SK-MEL-5 (cell line): ENCODE measurements at regions not wholly inside any gene's neighbourhood (a gene's known extent, or its start where the extent isn't known, plus 50 kb on each side); places are given as distances from the start of the nearest gene placed in this dataset.

ENCODE experiments used
- DNase-seq: peaks from one replicate; pipeline ENCODE4 v3.0.0-alpha.2; 2016; ENCODE audit warnings: low read depth, low spot score
- in situ Hi-C: cut with HindIII; loops from 2 replicates; pipeline ENCODE4 v1.10.0; 2016; ENCODE audit warnings: low sequenced_read_pairs, high pct_unique_total_duplicates, low pct_unique_long_range_greater_than_20kb

DNA sequence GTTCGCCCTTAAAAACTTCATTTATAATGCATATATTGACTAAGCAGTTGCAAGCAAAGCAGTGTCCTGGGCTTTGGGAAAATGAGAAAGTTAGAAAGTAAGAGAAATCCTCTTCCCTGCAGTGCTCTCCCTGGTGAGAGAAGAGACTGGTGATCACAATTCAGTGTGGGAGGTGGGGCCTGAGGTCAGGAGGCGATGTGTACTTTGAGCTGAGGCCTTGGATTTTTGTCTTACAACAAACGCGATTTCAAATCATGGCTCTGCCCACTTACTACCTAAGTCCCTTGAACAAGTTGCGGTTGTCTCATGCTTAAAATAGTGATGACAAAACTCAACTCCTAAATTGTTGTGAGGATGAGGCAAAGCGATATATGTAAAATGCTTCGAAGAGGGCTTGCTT, 316.3 kb upstream of the NECTIN3 start:
- DNase-seq: no peak
- in situ Hi-C loops: no loop called here

DNA sequence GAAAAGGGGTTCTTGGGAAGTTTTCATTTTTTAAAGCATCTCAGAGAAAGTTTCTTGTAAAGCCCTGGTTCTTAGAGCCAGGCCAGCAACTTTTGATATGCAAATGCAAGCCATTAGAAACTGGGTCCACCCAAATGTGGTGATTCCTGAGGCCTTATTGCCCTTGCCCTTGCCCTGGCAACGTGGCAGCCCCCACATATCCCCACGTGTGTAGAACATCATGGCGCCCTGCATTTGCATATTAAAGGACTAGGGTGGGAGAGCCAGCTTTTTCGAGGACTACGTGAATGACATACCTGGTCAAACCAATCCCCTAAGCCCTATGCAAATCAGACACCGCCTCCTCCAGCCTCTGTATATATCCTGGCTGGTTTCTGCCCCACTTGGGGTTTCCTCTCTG, 314.9 kb upstream of the NECTIN3 start:
- in situ Hi-C loops: no loop called here
- no peak for DNase-seq

DNA sequence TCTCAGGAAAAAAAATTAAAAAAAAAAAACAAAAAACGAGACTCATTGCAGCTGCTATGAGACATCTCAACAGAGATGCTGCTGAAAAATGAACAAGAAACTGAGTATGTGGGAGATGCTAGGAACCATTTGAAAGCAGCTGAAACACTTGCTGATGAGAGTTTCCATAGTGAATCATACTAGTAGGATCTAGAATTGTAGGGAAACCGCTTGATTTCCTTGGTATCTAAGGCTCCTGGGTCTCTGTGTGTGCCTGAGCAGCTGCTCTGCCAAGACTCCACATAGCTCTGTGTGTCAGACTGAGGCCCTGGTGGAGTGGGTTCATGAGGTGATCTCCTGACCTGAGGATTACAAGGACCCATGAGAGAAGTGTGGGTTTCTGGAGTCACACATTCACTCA, 313.4 kb upstream of the NECTIN3 start:
- DNase-seq: no peak
- in situ Hi-C loops: no loop called here

DNA sequence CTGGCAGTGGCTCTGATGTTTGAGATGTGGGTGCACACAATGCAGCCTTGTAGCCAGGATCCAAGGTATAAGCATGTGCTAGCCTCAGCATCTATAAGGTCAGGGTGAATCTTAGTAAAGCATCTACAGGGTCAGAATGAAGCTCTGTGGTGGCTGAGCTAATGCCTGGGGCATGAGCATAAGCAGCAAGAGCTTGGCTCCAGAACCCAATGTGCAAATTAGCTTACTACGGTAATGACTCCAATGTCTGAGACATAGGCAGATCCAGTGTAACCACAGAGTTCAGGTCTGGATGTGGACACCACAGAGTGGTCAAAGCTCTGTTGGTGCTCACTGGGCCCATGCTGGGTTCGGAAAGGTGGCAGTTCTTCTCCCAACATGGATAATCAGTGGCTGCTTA, 304.5 kb upstream of the NECTIN3 start:
- no peak for DNase-seq
- in situ Hi-C loops: no loop called here

DNA sequence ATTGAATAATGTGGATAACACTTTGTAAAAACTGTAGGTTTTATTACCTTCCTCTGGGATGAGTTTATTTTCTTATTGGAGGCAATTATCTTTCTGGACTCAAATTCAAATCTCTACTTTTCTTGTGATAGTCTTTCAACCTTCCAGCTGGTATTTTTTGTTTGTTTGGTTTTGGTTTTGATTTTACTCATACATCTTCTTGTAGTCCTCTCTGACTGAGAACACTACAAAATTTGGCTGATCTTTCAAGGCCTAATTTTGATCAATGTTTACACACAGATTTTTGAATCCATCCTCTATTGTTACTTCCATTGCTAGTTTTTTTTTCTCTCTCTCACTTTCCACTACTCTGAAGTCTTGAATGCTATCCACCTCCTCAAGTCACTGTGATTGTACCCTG, 303.8 kb upstream of the NECTIN3 start:
- in situ Hi-C loops: no loop called here

DNA sequence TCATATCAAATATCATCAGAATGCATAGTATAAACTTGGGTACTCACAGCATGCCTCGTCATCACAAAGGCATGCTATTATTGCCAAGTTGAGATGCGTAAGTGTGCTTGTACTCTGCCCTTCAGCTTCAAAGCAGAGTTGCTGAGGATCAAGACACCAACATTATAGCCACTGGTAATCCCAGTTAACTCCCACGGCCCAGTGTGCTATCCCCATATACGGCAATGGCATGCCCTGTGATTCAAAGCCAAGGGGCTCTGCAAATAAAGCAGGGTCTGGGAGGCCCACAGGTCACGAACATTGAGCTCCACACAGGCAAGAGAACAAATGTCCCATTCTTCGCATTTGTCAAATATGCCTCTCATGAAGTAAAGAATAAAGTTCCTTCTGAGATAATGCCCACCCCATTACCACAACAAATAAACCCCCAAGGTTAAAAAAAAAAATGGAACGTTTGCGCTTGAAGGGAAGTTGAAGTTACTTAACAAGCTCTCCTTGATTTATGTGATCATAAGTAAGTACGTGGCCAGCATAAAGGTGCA, 298.1 kb upstream of the NECTIN3 start:
- DNase-seq: peak; percentile 95
- in situ Hi-C loops: no loop called here

More for the DNA sequence above, 303.8 kb upstream of the NECTIN3 start:
- no peak for DNase-seq

DNA sequence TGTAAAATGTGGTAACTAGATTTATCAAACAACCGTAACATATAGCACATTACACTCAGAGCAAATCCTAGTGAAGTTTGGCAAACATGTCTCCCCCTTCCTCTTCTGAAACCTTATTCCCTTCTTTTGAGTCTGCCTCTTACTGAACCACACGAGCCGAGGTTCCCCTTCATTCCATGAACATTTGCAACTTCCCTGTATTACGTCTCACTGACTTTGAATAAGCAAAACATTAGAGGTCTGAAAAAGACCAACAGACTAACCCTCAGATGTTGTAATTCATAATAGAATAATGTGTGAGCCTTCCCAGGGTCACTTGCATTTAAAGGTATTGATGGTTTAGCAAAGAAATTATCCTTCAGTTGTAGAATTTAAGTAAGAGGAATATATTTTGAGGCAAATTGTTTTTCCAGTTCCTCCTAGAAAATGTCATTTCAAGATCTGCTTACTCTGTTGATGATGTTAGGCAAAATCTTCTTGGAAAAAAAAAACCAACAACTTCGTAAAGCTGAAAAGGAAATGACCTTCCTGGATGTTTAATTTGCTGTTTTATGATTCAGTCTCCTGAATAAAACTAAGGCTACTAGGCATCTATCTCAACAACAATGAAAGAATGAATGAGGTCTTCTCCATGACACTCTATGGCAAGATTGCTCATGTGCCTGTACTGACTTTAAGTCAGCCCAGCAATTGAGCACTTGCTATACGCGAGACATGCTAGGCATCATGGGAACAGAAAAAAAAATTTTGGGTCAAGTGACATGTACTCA, 296.9 kb upstream of the NECTIN3 start:
- DNase-seq: no peak
- in situ Hi-C loops: no loop called here

DNA sequence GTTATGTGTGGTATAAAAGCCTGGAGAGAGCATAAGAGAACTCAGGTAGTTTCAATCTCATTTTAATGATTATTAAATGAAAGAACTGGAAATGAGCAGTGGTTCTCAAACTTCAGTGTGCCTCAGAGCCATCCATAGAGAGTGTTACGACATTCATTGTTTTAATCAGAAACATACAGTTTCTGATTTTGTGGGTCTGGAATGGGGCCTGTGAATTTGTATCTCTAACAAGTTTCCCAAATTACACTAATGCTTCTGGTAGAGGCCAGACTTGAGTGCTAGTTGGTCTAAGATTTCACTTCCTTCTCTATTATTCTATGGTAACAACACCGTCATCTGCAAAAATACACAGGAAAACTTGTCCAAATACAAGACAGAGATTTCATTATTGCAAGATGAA, 292.0 kb upstream of the NECTIN3 start:
- no peak for DNase-seq
- in situ Hi-C loops: no loop called here

DNA sequence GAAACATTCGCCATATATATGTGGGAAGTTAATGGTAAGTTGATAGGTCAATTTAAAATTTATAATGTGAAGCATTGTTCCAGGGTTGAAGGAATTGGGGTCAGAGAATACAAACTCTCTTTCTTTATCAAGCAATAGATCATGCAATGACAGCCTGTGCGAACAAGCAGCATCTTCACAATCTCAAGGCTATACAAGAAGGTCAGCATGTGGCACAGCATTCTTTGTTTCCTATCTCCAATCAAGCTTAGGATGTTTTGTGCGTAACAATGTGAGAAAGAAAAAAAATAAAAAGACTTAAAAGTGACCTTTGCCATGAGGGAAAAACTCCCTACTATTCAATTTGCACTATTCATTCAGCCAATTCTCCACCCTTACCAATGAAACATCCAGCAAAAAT, 288.1 kb upstream of the NECTIN3 start:
- peak; percentile 96 for DNase-seq
- in situ Hi-C loops: no loop called here

DNA sequence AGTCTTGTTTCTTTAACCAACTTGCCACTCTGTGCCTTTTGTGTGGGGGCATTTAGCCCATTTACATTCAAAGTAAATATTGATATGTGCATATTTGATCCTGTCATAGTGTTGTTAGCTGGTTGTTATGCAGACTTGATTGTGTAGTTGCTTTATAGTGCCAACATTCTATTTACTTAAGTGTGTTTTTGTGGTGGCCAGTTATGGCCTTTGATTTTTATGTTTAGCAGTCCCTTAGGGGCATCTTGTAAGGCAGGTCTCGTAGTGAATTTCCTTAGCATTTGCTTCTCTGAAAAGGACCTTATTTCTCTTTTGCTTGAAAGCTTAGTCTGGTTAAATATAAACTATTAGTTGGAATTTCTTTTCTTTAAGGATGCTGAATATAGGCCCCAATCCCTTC, 282.8 kb upstream of the NECTIN3 start:
- DNase-seq: no peak
- in situ Hi-C loops: no loop called here

DNA sequence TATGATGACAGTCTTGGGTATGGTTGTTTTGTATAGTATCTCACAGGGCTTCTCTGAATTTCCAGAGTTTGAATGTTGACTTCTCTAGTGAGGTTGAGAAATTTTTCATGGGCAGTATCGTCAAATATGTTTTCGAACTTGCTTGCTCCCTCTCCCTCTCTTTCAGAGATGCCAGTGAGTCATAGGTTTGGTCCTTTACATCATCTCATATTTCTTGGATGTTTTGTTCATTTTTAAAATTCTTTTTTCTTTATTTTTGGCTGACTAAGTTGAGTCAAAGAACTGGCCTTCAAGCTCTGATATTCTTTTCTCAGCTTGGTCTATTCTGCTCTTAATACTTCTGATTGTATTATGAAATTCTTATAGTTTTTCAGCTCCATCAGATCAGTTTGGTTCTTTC, 282.3 kb upstream of the NECTIN3 start:
- DNase-seq: no peak
- in situ Hi-C loops: no loop called here

DNA sequence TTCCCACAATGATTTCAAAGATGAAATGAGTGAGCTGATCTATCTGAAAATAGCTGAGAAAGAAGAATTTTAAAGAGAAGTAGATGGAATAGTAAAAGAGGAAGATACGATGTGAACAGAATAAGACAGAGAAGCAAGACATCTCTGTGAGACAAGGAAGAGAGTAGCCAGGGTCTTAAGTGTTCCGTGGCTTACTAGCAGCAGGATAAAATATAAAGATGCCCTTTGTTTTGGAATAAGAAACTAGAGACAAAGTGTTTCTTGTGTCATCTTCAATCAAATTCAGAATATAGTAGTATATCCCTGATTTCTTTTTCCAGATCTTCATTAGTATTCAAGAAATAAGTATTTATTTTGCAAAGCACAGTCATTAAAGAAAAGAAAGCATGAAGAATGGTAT, 281.0 kb upstream of the NECTIN3 start:
- in situ Hi-C loops: no loop called here
- DNase-seq: peak; percentile 67

DNA sequence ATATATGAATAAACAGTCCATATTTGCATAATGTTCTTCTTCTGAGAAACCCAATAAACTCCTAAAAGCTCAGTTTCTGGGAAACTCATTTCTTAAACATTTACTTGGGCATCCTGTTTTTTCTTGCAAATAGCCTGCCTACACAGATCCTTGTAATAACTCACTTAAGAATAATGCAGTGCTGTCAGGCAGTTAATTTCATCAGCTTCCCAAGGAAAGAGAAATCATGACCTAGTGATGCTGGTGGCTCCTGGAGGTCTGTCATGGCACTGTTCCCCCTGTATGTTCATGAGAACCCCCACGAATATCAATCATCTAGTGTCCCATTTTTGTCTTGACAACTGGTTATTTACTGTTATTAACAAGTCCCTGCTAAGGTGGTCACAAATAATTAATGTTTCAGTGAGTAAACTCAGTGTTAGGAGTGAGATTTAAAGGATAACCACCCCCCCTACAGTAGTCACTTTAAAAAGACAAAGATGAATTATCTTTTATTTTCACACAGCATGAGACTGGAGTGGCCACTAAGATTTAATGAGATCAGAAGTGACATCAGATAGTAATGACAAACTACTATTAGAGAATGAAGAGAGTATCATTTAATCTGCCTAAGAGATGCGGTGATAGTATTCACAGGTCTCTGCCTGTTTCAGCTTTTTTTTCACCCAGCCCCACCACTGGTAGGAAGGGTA, 279.5 kb upstream of the NECTIN3 start:
- no peak for DNase-seq
- in situ Hi-C loops: no loop called here

DNA sequence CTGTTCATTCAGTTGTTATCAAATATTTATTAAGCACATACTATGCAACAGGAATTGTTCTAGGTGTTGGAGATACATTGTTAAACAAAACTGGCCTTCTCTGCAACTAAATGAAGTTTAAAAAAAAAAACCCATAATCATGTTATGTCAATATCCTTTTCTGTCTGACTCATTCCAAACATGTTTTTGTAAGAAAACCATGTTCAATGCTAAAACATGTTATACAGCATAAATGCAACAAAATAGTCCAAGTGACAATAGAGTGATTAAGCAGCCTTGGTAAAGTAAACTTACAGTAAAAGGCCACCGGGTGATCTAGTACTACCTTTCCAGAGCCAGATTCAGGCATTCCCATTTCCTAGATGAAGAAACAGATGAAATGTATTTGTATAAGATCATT, 278.0 kb upstream of the NECTIN3 start:
- no peak for DNase-seq
- in situ Hi-C loops: no loop called here

DNA sequence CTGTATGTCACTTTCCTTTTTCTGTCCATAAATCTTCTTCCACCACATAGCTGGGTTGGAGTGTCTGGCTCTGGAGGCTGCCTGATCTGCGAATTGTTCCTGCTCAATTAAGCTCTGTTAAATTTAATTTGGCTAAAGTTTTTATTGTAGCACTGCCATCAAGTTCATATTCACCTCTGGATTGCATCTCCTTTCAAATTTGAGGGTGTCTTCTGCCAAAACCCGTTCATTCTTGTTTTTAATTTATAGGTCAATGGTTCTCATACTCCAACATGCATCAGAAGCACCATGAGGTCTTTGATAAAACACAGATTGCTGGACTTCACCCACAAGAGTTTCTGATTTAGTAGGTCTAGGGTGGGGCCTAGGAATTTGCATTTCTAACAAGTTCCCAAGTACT, 276.5 kb upstream of the NECTIN3 start:
- in situ Hi-C loops: no loop called here
- DNase-seq: no peak

DNA sequence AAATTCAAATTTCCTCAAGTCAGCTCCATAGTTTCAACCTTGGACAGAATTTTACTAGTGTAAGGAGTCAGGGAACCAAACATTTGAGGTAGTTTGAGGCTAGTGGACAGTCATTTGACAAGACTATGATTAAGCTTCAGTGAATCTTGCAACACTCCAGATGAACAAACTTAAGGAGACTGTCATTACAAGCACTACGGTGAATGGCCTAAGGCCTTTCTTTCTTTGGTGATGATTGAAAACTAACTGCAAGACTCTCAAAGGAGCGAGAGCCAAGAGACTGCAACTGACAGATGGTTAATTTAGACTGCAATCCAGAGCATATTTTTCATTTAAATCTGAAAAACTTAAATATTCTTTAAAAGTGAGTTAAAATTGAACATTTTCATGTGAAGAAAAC, 272.3 kb upstream of the NECTIN3 start:
- in situ Hi-C loops: no loop called here
- DNase-seq: peak; percentile 54

DNA sequence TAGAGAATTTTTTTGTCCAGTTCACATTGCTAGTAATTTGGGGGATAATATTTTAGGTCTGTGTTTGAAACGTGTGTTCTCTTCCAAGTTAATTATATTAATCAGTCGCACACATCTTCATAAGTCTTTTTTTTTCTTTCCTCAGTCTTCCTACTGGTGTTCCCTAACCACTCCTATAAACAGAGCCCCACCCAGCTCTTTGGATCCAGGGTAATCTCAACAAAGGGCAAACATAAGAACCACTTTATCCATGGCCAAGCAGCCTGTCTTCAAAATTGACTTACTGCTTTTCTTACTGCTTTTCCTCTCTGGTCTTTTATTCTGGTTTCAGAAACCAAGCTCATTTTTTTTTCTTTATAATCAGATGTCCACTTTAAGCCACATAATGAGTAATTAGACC, 266.8 kb upstream of the NECTIN3 start:
- in situ Hi-C loops: no loop called here
- no peak for DNase-seq

DNA sequence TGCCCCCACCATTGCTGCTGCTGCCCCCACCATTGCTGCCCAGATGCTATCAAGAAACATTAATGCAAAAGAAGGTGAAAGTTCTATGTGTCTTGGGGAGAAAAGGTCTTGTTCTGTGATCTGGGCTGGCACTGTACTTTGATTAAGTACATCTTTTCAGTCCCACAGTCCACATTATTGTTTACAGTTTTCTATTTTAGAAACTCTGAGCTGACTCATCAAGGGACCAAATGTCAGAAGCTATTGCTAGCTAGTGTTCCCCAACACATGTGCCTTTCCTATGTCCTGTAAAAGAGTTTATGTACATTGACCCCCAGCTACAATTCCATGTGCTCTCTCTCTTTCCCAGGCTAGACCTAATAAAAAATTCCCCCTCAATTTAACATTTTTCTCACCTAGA, 264.7 kb upstream of the NECTIN3 start:
- in situ Hi-C loops: no loop called here
- no peak for DNase-seq

DNA sequence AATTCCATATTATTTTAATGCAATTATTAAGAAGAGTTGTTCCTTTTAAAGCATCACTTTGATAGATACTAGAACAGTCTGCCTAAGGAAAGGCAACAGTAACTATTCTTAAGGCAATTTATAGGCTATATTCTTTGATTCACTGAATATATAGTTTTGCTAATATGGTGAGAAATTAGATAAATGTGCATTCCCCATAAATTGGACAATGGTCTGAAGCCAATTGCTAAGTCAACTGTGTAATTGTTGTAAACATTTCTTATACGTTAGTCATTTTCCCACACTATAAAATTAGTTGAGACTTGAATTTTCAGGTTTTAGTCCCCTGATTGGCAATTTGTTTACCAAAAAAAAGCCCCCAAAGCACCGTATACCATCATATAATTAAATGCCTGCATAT, 263.0 kb upstream of the NECTIN3 start:
- DNase-seq: no peak
- in situ Hi-C loops: no loop called here
